ENCODE measurements at regions not wholly inside any gene's neighbourhood (a gene's known extent, or its start where the extent isn't known, plus 50 kb on each side); places are given as distances from the start of the nearest gene placed in this dataset.

DNA sequence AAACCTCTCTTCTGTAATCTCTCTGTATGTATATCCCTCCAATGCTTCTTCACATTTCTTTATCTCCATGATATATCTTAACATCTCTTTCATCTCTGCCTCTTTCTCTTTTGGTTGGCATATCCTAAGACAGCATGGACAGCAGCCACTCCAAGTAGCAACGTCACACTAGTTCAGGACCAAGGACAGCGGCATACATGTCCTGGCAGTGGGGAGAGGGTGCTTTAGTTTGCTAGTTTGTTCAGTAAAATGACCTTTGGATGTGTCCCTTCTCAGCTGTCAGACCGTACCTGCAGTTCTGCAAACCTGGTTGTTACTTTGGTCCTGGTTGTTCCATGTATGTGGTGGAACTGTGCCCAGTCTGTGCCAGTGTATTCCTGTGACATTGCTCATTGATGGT, 225.6 kb upstream of the ROPN1 start (continued):
- TF ChIP-seq ARNT2 (CRISPR knock-in tag; IDR thresholded peaks at IDR 0.05; ENCODE audit: low read depth) (no peak), HDAC2 (CRISPR knock-in tag; IDR thresholded peaks at IDR 0.05) (peak; percentile 95), RARG (CRISPR knock-in tag; IDR thresholded peaks at IDR 0.05; ENCODE audit: low read depth) (no peak), MXD4 (CRISPR knock-in tag; IDR thresholded peaks at IDR 0.05) (peak; percentile 83; the same call in 1 of the 2 replicates), IRF2 (CRISPR knock-in tag; IDR thresholded peaks at IDR 0.05) (peak; percentile 83), CC2D1A (CRISPR knock-in tag; IDR thresholded peaks at IDR 0.05) (no peak), ZNF230 (CRISPR knock-in tag; IDR thresholded peaks at IDR 0.05) (no peak), ZNF282 (IDR thresholded peaks at IDR 0.05; ENCODE audit: partially characterized antibody) (no peak), MEF2D (CRISPR knock-in tag; IDR thresholded peaks at IDR 0.05) (peak; percentile 89), CENPX (CRISPR knock-in tag; IDR thresholded peaks at IDR 0.05) (no peak), DR1 (CRISPR knock-in tag; IDR thresholded peaks at IDR 0.05) (no peak), ZNF138 (CRISPR knock-in tag; IDR thresholded peaks at IDR 0.05; ENCODE audit: low read depth) (no peak), TMF1 (CRISPR knock-in tag; IDR thresholded peaks at IDR 0.05; ENCODE audit: low read depth) (peak; percentile 88), ZNF343 (CRISPR knock-in tag; IDR thresholded peaks at IDR 0.05) (no peak), FUBP1 (CRISPR knock-in tag; IDR thresholded peaks at IDR 0.05; ENCODE audit: borderline replicate concordance) (no peak), ZNF792 (CRISPR knock-in tag; IDR thresholded peaks at IDR 0.05) (peak; percentile 97), POGZ (CRISPR knock-in tag; IDR thresholded peaks at IDR 0.05) (no peak), ZNF292 (CRISPR knock-in tag; IDR thresholded peaks at IDR 0.05; ENCODE audit: borderline replicate concordance, low read depth) (peak; percentile 21; the same call in 1 of the 2 replicates), ZKSCAN8 (CRISPR knock-in tag; IDR thresholded peaks at IDR 0.05; ENCODE audit: borderline replicate concordance) (no peak), ZNF781 (CRISPR knock-in tag; IDR thresholded peaks at IDR 0.05; ENCODE audit: borderline replicate concordance, not compliant biosample characterization) (peak; percentile 84), SIN3B (IDR thresholded peaks at IDR 0.05; ENCODE audit: low read length) (no peak), ZNF207 (IDR thresholded peaks at IDR 0.05; ENCODE audit: borderline replicate concordance) (no peak), ZNF530 (CRISPR knock-in tag; IDR thresholded peaks at IDR 0.05; ENCODE audit: low read depth) (no peak; the same call in 1 of the 2 replicates)
- TF ChIP-seq, protein P1, sequence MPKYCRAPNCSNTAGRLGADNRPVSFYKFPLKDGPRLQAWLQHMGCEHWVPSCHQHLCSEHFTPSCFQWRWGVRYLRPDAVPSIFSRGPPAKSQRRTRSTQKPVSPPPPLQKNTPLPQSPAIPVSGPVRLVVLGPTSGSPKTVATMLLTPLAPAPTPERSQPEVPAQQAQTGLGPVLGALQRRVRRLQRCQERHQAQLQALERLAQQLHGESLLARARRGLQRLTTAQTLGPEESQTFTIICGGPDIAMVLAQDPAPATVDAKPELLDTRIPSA (CRISPR knock-in tag; IDR thresholded peaks at IDR 0.05; ENCODE audit: borderline replicate concordance), result no peak
- TF ChIP-seq, protein P2, sequence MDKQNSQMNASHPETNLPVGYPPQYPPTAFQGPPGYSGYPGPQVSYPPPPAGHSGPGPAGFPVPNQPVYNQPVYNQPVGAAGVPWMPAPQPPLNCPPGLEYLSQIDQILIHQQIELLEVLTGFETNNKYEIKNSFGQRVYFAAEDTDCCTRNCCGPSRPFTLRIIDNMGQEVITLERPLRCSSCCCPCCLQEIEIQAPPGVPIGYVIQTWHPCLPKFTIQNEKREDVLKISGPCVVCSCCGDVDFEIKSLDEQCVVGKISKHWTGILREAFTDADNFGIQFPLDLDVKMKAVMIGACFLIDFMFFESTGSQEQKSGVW (CRISPR knock-in tag; IDR thresholded peaks at IDR 0.05; ENCODE audit: borderline replicate concordance), result no peak
- TF ChIP-seq, protein P3, sequence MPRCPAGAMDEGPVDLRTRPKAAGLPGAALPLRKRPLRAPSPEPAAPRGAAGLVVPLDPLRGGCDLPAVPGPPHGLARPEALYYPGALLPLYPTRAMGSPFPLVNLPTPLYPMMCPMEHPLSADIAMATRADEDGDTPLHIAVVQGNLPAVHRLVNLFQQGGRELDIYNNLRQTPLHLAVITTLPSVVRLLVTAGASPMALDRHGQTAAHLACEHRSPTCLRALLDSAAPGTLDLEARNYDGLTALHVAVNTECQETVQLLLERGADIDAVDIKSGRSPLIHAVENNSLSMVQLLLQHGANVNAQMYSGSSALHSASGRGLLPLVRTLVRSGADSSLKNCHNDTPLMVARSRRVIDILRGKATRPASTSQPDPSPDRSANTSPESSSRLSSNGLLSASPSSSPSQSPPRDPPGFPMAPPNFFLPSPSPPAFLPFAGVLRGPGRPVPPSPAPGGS (CRISPR knock-in tag; IDR thresholded peaks at IDR 0.05), result no peak; the same call in 1 of the 2 replicates
- TF ChIP-seq, protein P4, sequence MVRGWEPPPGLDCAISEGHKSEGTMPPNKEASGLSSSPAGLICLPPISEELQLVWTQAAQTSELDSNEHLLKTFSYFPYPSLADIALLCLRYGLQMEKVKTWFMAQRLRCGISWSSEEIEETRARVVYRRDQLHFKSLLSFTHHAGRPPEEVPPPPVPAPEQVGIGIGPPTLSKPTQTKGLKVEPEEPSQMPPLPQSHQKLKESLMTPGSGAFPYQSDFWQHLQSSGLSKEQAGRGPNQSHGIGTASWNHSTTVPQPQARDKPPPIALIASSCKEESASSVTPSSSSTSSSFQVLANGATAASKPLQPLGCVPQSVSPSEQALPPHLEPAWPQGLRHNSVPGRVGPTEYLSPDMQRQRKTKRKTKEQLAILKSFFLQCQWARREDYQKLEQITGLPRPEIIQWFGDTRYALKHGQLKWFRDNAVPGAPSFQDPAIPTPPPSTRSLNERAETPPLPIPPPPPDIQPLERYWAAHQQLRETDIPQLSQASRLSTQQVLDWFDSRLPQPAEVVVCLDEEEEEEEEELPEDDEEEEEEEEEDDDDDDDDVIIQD (CRISPR knock-in tag; IDR thresholded peaks at IDR 0.05; ENCODE audit: low read depth), result peak; percentile 68; the same call in 1 of the 2 replicates

Data from HepG2 (cell line).